GM12891 (cell line): ENCODE measurements at regions not wholly inside any gene's neighbourhood (a gene's known extent, or its start where the extent isn't known, plus 50 kb on each side); places are given as distances from the start of the nearest gene placed in this dataset.

Experiments
- DNase-seq: peaks from one replicate; pipeline ENCODE4 v3.0.0; 2011; ENCODE audit warnings: low spot score; ENCODE audit not compliant: insufficient read length
- FAIRE-seq: peaks from 2 replicates; lab custom pipeline; 2011; peaks lifted over from hg19 to GRCh38; lab: Jason Lieb, UNC
- PAX5 ChIP-seq: IDR thresholded peaks from 2 replicates; pipeline ENCODE4 v1.6.1; 2011; ENCODE audit warnings: low read length, moderate library complexity, mild to moderate bottlenecking; ENCODE audit not compliant: insufficient read depth, severe bottlenecking
- POLR2A ChIP-seq: IDR thresholded peaks from 2 replicates; pipeline ENCODE4 v1.6.1; 2011; ENCODE audit warnings: low read depth, low read length, control low read depth
- POLR2AphosphoS5 ChIP-seq: IDR thresholded peaks from 2 replicates; pipeline ENCODE4 v1.6.1; 2011; ENCODE audit warnings: low read depth, low read length, control low read depth
- POU2F2 ChIP-seq: IDR thresholded peaks from 2 replicates; pipeline ENCODE4 v1.6.1; 2011; ENCODE audit warnings: low read depth, mild to moderate bottlenecking, control low read depth, low read length, moderate library complexity
- SPI1 ChIP-seq: IDR thresholded peaks from 2 replicates; pipeline ENCODE4 v1.6.1; 2011; ENCODE audit warnings: low read depth, low read length, control low read depth
- TAF1 ChIP-seq: IDR thresholded peaks from 2 replicates; pipeline ENCODE4 v1.6.1; 2011; ENCODE audit warnings: low read depth, low read length, control low read depth

- DNase-seq = no peak
- no peak for TF ChIP-seq POLR2AphosphoS5
- no peak for TF ChIP-seq SPI1
- TF ChIP-seq POU2F2 = no peak
- no peak for TF ChIP-seq TAF1
- no peak for FAIRE-seq
Observed at GRCh38 chr2:155815275-155815674, 517.2 kb downstream of the NR4A2 start.

- DNase-seq (no peak), FAIRE-seq (no peak)
- TF ChIP-seq POLR2AphosphoS5 (no peak), POU2F2 (no peak)
Observed at GRCh38 chr2:155810411-155810810, 522.1 kb downstream of the NR4A2 start.

DNA sequence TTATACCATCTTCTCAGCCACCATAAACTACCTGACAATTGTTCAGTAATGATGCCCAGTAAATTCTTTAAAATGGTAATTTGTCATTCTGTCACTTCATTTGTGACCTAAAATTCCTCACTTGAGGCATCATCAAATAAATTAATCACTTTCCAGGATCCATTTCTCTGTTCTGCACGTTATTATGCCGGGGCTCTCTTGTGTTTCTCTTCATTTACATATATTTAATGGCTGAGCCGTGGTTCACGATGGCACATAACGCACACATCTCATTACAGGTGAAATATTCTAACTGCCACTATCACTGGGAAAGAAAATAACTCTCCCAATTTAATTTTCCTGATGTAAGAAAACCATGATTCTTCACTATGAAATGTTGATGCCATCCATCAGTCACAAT is 529.6 kb downstream of the NR4A2 start:
- TF ChIP-seq PAX5 (no peak), POU2F2 (no peak), POLR2A (no peak), POLR2AphosphoS5 (no peak), TAF1 (no peak), SPI1 (no peak)
- no peak for DNase-seq
- no peak for FAIRE-seq

- DNase-seq = no peak
- TF ChIP-seq PAX5 = no peak
- TF ChIP-seq POU2F2 = no peak
- no peak for TF ChIP-seq SPI1
- no peak for TF ChIP-seq POLR2AphosphoS5
- no peak for TF ChIP-seq POLR2A
- TF ChIP-seq TAF1 = no peak
- no peak for FAIRE-seq
Observed at GRCh38 chr2:155792666-155793065, 539.9 kb downstream of the NR4A2 start.

GRCh38 chr2:155770516-155770915 is 562.0 kb downstream of the NR4A2 start:
- DNase-seq (no peak), FAIRE-seq (no peak)
- no peak for TF ChIP-seq POU2F2
- TF ChIP-seq SPI1 = no peak
- no peak for TF ChIP-seq POLR2AphosphoS5
- TF ChIP-seq TAF1 = no peak
- no peak for TF ChIP-seq PAX5
- no peak for TF ChIP-seq POLR2A

DNA sequence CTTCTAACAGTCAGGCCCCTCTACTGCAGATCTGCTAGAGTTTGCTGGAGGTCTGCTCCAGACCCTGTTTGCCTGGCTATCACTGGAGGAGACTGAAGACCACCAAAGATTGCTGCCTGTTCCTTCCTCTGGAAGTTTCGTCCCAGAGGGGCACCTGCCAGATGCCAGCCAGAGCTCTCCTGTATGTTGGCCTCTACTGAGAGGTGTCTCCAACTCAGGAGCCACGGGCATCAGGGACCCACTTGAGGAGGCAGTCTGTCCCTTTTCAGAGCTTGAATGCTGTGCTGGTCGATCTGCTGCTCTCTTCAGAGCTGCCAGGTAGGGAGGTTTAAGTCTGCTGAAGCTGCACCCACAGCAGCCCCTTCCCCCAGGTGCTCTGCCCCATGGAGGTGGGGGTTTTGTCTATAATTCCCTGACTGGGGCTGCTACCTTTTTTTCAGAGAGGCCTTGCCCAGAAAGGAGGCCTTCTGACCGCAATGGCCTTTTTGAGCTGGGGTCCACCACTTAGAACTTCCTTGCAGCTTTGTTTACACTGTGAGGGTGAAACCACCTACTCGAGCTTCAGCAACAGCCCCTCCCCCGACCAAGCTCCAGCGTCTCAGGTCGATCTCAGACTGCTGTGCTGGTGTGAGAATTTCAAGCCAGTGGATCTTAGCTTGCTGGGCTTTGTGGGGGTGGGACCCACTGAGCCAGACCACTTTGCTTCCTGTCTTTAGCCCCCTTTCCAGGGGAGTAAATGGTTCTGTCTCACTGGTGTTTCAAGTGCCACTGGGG is 566.0 kb downstream of the NR4A2 start:
- TF ChIP-seq PAX5 (no peak), SPI1 (no peak), POLR2A (no peak), POLR2AphosphoS5 (no peak), POU2F2 (no peak), TAF1 (no peak)
- DNase-seq (no peak), FAIRE-seq (no peak)

GRCh38 chr2:155755481-155755880 is 577.0 kb downstream of the NR4A2 start:
- FAIRE-seq (no peak), DNase-seq (no peak)
- no peak for TF ChIP-seq TAF1
- TF ChIP-seq POU2F2 = no peak
- no peak for TF ChIP-seq POLR2AphosphoS5
- no peak for TF ChIP-seq SPI1
- TF ChIP-seq PAX5 = no peak
- TF ChIP-seq POLR2A = no peak

DNA sequence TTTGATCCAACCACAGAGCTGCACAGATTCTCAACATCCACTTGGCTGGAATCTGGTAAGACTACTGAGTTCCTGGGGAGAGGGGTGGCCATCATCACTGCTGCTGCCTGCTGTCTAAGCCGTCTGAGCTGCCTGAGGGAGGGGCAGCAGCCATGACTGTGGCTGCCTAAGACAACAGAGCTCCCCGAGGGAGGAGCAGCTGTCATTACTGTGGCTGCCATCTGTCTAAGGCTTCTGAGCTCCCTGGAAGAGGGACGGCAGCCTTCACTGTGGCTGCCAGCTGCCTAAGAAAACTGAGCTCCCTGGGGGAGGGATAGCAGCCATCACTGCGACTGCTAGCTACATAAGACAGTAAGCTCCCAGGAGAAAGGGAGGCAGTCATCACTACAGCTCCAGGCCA is 584.4 kb downstream of the NR4A2 start:
- no peak for FAIRE-seq

DNA sequence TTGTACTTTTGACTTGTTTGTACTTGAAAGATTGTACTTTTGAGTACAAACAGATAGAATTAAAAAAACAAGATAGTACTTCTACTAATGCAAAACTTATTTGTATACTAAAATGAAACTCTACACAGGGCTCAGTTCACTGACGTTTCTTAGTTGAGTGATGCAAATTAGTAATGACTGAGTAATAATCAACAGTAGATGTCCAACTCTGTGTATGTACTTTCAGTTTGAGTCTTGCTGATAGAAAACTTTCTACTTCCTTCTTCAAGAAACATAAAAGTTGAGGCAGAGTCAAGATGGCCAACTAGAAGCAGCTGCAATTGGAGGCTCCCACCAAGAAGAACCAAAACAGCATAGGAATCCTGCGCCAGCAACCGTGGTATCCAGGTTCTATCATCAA is 585.0 kb downstream of the NR4A2 start:
- TF ChIP-seq POLR2A (no peak), SPI1 (no peak), POLR2AphosphoS5 (no peak), PAX5 (no peak), POU2F2 (no peak), TAF1 (no peak)
- FAIRE-seq (no peak), DNase-seq (no peak)

More for the DNA sequence above, 584.4 kb downstream of the NR4A2 start:
- no peak for DNase-seq
- no peak for TF ChIP-seq PAX5
- no peak for TF ChIP-seq POLR2AphosphoS5
- no peak for TF ChIP-seq TAF1

GRCh38 chr2:155733091-155733853 is 599.2 kb downstream of the NR4A2 start:
- FAIRE-seq (no peak), DNase-seq (no peak)
- TF ChIP-seq PAX5 = no peak
- no peak for TF ChIP-seq POLR2A
- no peak for TF ChIP-seq POU2F2
- TF ChIP-seq TAF1 = no peak
- no peak for TF ChIP-seq SPI1
- TF ChIP-seq POLR2AphosphoS5 = no peak
